Upper lobe of right lung (tissue), 1 donor: ENCODE measurements at regions not wholly inside any gene's neighbourhood (a gene's known extent, or its start where the extent isn't known, plus 50 kb on each side); places are given as distances from the start of the nearest gene placed in this dataset.

Experiments
- ATAC-seq: fragments of 200-7000 bp; cut with Tn5 transposase; one replicate; pipeline ENCODE4 v1.9.1; 2020; ENCODE audit warnings: mild to moderate bottlenecking, moderate library complexity
- DNase-seq: peaks from one replicate; pipeline ENCODE4 v3.0.0-alpha.2; 2020
- H3K27ac ChIP-seq: fragments of 200-600 bp; one replicate; pipeline ENCODE4 v1.8.0; 2022
- H3K27me3 ChIP-seq: fragments of 200-600 bp; one replicate; pipeline ENCODE4 v1.8.0; 2022; ENCODE audit warnings: mild to moderate bottlenecking
- H3K36me3 ChIP-seq: fragments of 200-600 bp; one replicate; pipeline ENCODE4 v1.8.0; 2022
- H3K4me1 ChIP-seq: fragments of 200-600 bp; one replicate; pipeline ENCODE4 v1.8.0; 2022
- H3K4me3 ChIP-seq: fragments of 200-600 bp; one replicate; pipeline ENCODE4 v1.8.0; 2022; ENCODE audit warnings: mild to moderate bottlenecking
- H3K9me3 ChIP-seq: fragments of 200-600 bp; one replicate; pipeline ENCODE4 v1.8.0; 2022
- intact Hi-C: fragments of 100-400 bp; cut with DNase I; formaldehyde crosslinking; loops from one replicate; pipeline ENCODE4 v1.11.0; 2022
- TF ChIP-seq, protein P1 (sequence below): fragments of 200-600 bp; IDR thresholded peaks from one replicate; pipeline ENCODE4 v1.8.0; 2022; ENCODE audit warnings: antibody characterized with exemption
- donor health status: DM: no; HTN: yes; CAD: no; lungs with severe emphysema.

DNA sequence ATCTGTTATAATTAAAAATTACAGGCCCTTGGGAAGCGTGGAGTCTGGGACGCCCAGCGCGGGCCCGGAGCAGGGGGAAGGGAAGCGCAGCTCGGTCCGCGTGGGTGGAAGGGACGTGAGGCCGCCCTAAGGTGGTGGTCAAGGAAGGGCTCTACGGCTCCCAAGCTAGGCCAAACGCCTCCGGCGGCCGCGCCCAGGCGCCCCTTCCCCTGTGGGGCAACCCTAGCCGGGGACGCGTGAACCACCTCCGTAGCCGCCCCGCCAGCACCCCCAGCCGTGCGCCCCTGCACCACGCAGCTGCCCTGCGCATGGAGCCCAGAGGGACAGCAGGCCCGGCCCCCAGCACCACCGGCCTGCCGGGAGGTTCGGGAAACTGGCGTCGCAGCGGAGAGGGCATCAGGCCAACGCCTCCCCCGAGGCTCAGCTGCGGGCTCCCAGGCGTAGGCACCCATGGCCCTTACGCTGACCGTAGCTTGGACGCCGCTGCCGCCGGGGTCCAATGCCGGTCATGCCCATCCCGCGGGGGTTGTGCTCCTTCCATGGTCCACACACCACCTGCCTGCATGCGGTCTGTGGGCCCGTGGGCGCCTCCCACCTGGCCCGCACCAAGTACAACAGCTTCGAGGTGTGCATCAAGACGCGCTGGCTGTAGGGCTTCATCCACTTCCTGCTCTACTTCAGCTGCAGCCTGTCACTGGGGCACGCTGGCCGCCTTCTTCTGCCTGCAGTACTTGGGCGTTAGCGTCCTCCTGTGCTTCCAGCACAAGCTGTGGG, 166.7 kb downstream of the SEPTIN7 start:
- intact Hi-C loops: no loop called here
- DNase-seq (no peak), ATAC-seq (peak; percentile 22)
- Histone ChIP-seq H3K27me3 (peaks cover 4% of the 10 kb centered on the region), H3K27ac (no peak overlapping the region), H3K4me1 (no peaks in the 10 kb centered on the region), H3K9me3 (no peaks in the 10 kb centered on the region), H3K4me3 (no peak overlapping the region), H3K36me3 (no peaks in the 10 kb centered on the region)
- TF ChIP-seq, protein P1, sequence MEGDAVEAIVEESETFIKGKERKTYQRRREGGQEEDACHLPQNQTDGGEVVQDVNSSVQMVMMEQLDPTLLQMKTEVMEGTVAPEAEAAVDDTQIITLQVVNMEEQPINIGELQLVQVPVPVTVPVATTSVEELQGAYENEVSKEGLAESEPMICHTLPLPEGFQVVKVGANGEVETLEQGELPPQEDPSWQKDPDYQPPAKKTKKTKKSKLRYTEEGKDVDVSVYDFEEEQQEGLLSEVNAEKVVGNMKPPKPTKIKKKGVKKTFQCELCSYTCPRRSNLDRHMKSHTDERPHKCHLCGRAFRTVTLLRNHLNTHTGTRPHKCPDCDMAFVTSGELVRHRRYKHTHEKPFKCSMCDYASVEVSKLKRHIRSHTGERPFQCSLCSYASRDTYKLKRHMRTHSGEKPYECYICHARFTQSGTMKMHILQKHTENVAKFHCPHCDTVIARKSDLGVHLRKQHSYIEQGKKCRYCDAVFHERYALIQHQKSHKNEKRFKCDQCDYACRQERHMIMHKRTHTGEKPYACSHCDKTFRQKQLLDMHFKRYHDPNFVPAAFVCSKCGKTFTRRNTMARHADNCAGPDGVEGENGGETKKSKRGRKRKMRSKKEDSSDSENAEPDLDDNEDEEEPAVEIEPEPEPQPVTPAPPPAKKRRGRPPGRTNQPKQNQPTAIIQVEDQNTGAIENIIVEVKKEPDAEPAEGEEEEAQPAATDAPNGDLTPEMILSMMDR: no peak

DNA sequence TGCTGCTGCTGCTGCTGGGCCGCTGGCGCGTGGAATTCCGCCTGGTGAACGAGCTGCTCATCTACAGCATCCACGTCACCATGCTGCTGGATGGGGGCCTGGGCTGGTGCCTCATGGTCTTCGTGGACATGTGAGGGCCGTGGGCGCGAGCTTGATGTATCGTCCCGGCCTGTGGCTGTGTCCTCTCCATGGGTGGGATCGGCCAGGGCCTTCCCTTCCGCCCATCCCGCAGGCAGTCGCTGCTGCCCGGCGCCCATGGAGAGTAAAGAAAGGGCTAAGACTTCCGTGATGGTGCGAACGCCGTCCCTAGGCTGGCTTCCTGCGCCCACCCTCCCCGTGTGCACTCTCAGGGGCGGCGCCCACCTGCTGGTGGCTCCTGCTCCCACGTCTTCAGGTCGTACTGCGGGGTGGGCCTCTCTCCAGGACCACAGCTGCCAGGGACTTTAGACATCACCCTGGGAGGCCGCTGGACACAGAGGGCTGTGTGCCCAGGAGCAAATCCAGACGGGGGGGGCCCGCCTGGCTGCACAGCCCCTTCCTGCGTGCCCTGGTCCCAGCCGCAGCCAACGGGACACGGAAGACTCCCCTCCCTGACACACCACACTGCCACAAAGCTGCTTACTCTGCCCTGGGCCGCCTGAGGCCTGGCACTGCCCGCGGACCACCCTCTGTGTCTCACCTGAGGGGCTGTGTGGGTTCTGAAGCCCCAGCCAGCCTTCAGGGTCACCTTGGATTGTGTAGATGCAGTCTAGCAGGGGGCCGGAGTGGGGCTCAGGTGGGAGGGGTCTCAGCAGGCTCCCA, 167.5 kb downstream of the SEPTIN7 start:
- Histone ChIP-seq H3K27me3 (peaks cover 4% of the 10 kb centered on the region), H3K4me1 (no peaks in the 10 kb centered on the region), H3K4me3 (no peak overlapping the region), H3K27ac (no peak overlapping the region), H3K36me3 (no peaks in the 10 kb centered on the region), H3K9me3 (no peaks in the 10 kb centered on the region)
- intact Hi-C loops: no loop called here
- DNase-seq: no peak
- ATAC-seq: peak; percentile 12
- TF ChIP-seq, protein P1: no peak

DNA sequence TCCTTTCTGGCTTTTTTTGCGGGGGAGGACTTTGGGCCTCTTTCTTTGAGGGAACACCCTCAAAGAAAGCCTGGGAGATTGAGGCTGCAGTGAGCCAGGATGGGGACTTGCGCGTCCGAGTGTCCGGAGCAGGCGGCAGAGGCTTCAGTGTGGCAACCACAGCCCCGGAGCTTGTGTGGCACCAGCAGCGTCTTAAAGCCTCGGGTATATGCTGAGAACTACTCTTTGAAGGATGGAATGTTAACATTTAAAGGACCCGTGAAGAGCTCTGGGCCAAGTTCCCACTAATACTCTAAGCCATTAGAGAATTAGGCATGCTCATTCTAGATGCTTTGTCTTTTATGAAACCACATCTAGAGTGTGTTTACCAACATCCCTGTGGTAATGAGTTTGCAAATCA, 168.2 kb downstream of the SEPTIN7 start:
- ATAC-seq (peak; percentile 83), DNase-seq (no peak)
- no peaks in the 10 kb centered on the region for H3K4me1 ChIP-seq
- no peak overlapping the region for H3K4me3 ChIP-seq
- TF ChIP-seq, protein P1: no peak
- H3K27me3 ChIP-seq: peaks cover 4% of the 10 kb centered on the region
- no peak overlapping the region for H3K27ac ChIP-seq
- no peaks in the 10 kb centered on the region for H3K9me3 ChIP-seq
- H3K36me3 ChIP-seq: no peaks in the 10 kb centered on the region
- intact Hi-C loops: no loop called here

DNA sequence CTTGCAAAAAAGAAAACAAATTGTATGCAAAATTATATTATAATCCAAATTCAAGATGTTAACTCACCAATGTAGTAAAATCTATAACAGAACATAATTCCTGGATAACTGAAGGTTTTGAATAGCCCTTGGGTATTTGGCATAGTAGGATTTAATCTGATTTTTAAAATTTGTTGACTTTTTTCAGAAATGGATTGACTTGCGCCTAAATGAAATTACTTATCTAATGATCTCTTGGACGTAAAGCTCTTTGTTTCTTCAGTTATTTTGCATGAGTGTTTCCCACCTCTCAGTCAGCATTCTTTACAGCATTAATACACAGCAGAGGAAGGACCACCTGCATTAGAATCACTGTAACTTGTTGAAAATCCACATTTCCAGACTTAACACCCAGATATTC, 169.6 kb downstream of the SEPTIN7 start:
- H3K4me1 ChIP-seq: no peaks in the 10 kb centered on the region
- no peak overlapping the region for H3K4me3 ChIP-seq
- TF ChIP-seq, protein P1: no peak
- DNase-seq (no peak), ATAC-seq (no peak)
- no peak overlapping the region for H3K27ac ChIP-seq
- intact Hi-C loops: no loop called here
- H3K9me3 ChIP-seq: no peaks in the 10 kb centered on the region
- H3K27me3 ChIP-seq: peaks cover 4% of the 10 kb centered on the region
- no peaks in the 10 kb centered on the region for H3K36me3 ChIP-seq

DNA sequence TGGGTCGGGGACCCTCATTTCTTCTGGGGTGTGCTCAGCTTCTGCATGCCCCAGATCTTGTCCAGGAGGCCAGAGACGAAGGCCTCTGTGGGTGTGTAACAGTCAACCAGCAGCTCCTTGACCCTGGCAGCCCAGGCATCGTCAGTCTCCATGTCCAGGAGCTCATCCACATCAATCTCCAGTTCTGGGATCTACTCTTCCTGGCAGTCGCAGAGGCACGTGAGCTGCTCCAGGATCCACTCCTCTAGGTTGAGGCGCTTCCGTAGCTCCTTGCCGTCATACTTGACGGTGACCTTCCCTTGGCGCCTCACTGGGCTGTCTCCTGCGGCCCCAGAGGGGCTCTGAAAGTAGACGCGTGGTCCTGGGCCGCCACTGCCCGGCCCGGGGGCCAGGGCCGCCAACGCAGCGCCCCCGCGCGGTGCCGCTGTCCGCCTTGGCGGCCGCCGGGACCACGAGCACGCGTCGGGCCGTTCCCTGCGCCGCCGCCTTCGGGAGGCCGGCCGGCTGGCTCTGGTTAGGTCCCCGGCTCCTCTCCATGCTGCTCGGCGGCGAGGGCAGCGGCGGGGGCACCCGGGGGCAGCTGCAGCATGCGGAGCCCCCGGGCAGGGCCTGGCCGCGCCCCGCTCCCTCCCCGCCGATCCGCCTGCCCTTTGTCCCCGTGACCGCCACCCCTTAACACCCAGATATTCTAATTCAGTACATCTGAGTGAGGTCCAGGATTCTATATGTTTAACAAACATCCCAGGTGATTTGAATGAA, 170.5 kb downstream of the SEPTIN7 start:
- H3K9me3 ChIP-seq: no peaks in the 10 kb centered on the region
- H3K27me3 ChIP-seq: peaks cover 4% of the 10 kb centered on the region
- DNase-seq: no peak
- ATAC-seq: peak; percentile 67
- intact Hi-C loops: no loop called here
- no peaks in the 10 kb centered on the region for H3K4me1 ChIP-seq
- H3K36me3 ChIP-seq: no peaks in the 10 kb centered on the region
- TF ChIP-seq, protein P1: peak; percentile 15
- H3K4me3 ChIP-seq: peak overlapping the region; percentile 23
- H3K27ac ChIP-seq: no peak overlapping the region
